Ovary (tissue), 3 donors: ENCODE measurements at regions not wholly inside any gene's neighbourhood (a gene's known extent, or its start where the extent isn't known, plus 50 kb on each side); places are given as distances from the start of the nearest gene placed in this dataset.

Experiments
- CTCF ChIP-seq, 3 donors: fragments of 450-650 bp in 2 of 3; fragments of 200-600 bp in 1 of 3; IDR thresholded peaks; one replicate each; pipeline versions ENCODE4 v1.5.1 to v1.8.0; 2016 to 2022; ENCODE audit warnings: antibody characterized with exemption in 3 of 3, mild to moderate bottlenecking in 1 of 3
- EP300 ChIP-seq: sonication (generic); formaldehyde crosslinking; IDR thresholded peaks from one replicate; pipeline ENCODE4 v1.6.1; 2017; ENCODE audit warnings: antibody characterized with exemption
- POLR2A ChIP-seq: fragments of 450-650 bp; IDR thresholded peaks from one replicate; pipeline ENCODE4 v1.6.1; 2017; ENCODE audit warnings: antibody characterized with exemption, mild to moderate bottlenecking, moderate library complexity
- donor health status: DM: no; HTN: no; CAD: no.

- no peak for TF ChIP-seq CTCF (IDR thresholded peaks at IDR 0.05)
- no peak for TF ChIP-seq EP300
- TF ChIP-seq POLR2A: no peak
Observed at GRCh38 chr11:107176148-107177105, 158.2 kb upstream of the GUCY1A2 start.
